HepG2 (cell line): ENCODE measurements at regions not wholly inside any gene's neighbourhood (a gene's known extent, or its start where the extent isn't known, plus 50 kb on each side); places are given as distances from the start of the nearest gene placed in this dataset.

Source experiments
- ATAC-seq: fragments of 200-7000 bp; cut with Tn5 transposase; 3 replicates; pipeline ENCODE4 v1.9.1; 2020; ENCODE audit warnings: mild to moderate bottlenecking, moderate library complexity
- BruUV-seq: library from RNA; stranded (reverse); fragments of 400-500 nt; replicated peaks from 2 replicates; lab custom pipeline; 2021; lab: Mats Ljungman, UMichigan
- CTCF ChIA-PET: fragments of 300-600 bp; formaldehyde crosslinking; extraction: SDS; loops from one replicate; lab custom pipeline; 2021; ENCODE audit warnings: low total read pairs, inconsistent platforms, low intra/inter-chr PET ratio; lab: Yijun Ruan, JAX
- POLR2A ChIA-PET: fragments of 350-600 bp; sonication (Branson Sonifier 250); formaldehyde crosslinking; loops from one replicate; lab custom pipeline; 2020; ENCODE audit warnings: antibody characterized with exemption, inconsistent platforms; lab: Yijun Ruan, JAX
- DNase-seq: peaks from one replicate; pipeline ENCODE4 v3.0.0-alpha.2; 2015; ENCODE audit warnings: low spot score
- FAIRE-seq: peaks from 3 replicates; lab custom pipeline; 2011; peaks lifted over from hg19 to GRCh38; lab: Jason Lieb, UNC
- H2AFZ ChIP-seq: one replicate; pipeline ENCODE4 v1.6.1; 2011; ENCODE audit warnings: low read length, inconsistent platforms
- H3K27ac ChIP-seq: fragments of 300-600 bp; 3 replicates; pipeline ENCODE4 v1.8.0; 2011; ENCODE audit warnings: mixed run types, mild to moderate bottlenecking, mixed read lengths, low read length, inconsistent platforms; ENCODE audit not compliant: insufficient read depth; ENCODE audit errors: extremely low read length
- H3K27me3 ChIP-seq, 2 experiments: fragments of 200-600 bp in 1 of 2; 2 replicates in 1 of 2; 3 replicates in 1 of 2; pipeline versions ENCODE4 v1.6.0 to v1.8.0; 2011; ENCODE audit warnings: low read length in 2 of 2, mild to moderate bottlenecking in 2 of 2, moderate library complexity in 2 of 2, inconsistent platforms in 1 of 2; ENCODE audit not compliant: insufficient read depth in 2 of 2, control insufficient read depth in 1 of 2
- H3K36me3 ChIP-seq, 2 experiments: fragments of 200-600 bp in 1 of 2; replicated peaks in 1 of 2; 2 replicates in 1 of 2; 3 replicates in 1 of 2; pipeline versions ENCODE4 v1.5.1 to v1.8.0; 2011; ENCODE audit warnings: low read length in 2 of 2, inconsistent platforms in 1 of 2; ENCODE audit not compliant: insufficient read depth in 2 of 2, control insufficient read depth in 1 of 2
- H3K4me1 ChIP-seq: 2 replicates; pipeline ENCODE4 v1.5.1; 2012; ENCODE audit warnings: low read length, inconsistent platforms; ENCODE audit not compliant: insufficient read depth
- H3K4me2 ChIP-seq: 2 replicates; pipeline ENCODE4 v1.6.0; 2011; ENCODE audit warnings: low read depth, low read length, inconsistent platforms
- H3K4me3 ChIP-seq, 3 experiments: fragments of 200-600 bp in 1 of 3; sonication (generic), shearing (Covaris generic) in 1 of 3; replicated peaks in 1 of 3; 2 replicates each; pipeline ENCODE4 v1.5.1; 2011 to 2016; ENCODE audit warnings: low read length in 3 of 3, inconsistent platforms in 2 of 3, low read depth in 2 of 3, mild to moderate bottlenecking in 2 of 3, control low read depth in 1 of 3, mixed read lengths in 1 of 3; ENCODE audit not compliant: insufficient read depth in 1 of 3
- H3K79me2 ChIP-seq: one replicate; pipeline ENCODE4 v1.6.1; 2011; ENCODE audit warnings: low read length, inconsistent platforms; ENCODE audit not compliant: insufficient read depth
- H3K9ac ChIP-seq: 2 replicates; pipeline ENCODE4 v1.6.0; 2011; ENCODE audit warnings: mild to moderate bottlenecking, low read depth, low read length, inconsistent platforms; ENCODE audit not compliant: insufficient read depth
- H3K9me3 ChIP-seq: 2 replicates; pipeline ENCODE4 v1.5.1; 2012; ENCODE audit warnings: mild to moderate bottlenecking, low read length
- H4K20me1 ChIP-seq: 2 replicates; pipeline ENCODE4 v1.6.0; 2011; ENCODE audit warnings: inconsistent platforms, mild to moderate bottlenecking, low read length, moderate library complexity; ENCODE audit not compliant: insufficient read depth
- ATF7-NPFF ChIP-seq: sonication (generic); formaldehyde crosslinking; IDR thresholded peaks from 2 replicates; pipeline ENCODE4 v1.8.1; 2023; ENCODE audit warnings: mild to moderate bottlenecking, low read depth, missing genetic modification reagents, moderate library complexity
- CHD4 ChIP-seq: fragments of 200-600 bp; sonication (generic); IDR thresholded peaks from 2 replicates; pipeline ENCODE4 v1.7.0; 2017; ENCODE audit warnings: mild to moderate bottlenecking, low read length, borderline replicate concordance
- GABPA ChIP-seq, 2 experiments: IDR thresholded peaks; 2 replicates each; pipeline ENCODE4 v1.6.1; 2011 to 2016; ENCODE audit warnings: low read depth in 2 of 2, low read length in 1 of 2, missing biosample characterization in 1 of 2, missing genetic modification characterization in 1 of 2
- HMGA1 ChIP-seq: sonication (generic); formaldehyde crosslinking; conservative IDR thresholded peaks from 2 replicates; pipeline ENCODE4 v1.4.0; 2020; ENCODE audit warnings: missing genetic modification reagents
- U2AF1 ChIP-seq: fragments of 200-400 bp; formaldehyde crosslinking; optimal IDR thresholded peaks from 2 replicates; pipeline ENCODE3; 2017; ENCODE audit warnings: mild to moderate bottlenecking, low read depth, low read length
- ZNF512 ChIP-seq: sonication (generic); formaldehyde crosslinking; IDR thresholded peaks from 2 replicates; pipeline ENCODE4 v1.4.0; 2020; ENCODE audit warnings: mild to moderate bottlenecking, missing genetic modification reagents
- ZNF530 ChIP-seq: sonication (generic); formaldehyde crosslinking; IDR thresholded peaks from 2 replicates; pipeline ENCODE4 v1.5.0; 2020; ENCODE audit warnings: low read depth, mild to moderate bottlenecking, missing genetic modification reagents
- WGBS: methylation state at CpG from one replicate; pipeline ENCODE4 v1.1.6; 2017; ENCODE audit warnings: low lambda C conversion rate; 5-methylcytosine and 5-hydroxymethylcytosine counted together
- in situ Hi-C: cut with HindIII; loops from 2 replicates; pipeline ENCODE4 v1.10.0; 2017; ENCODE audit warnings: low pct_unique_long_range_greater_than_20kb; ENCODE audit not compliant: extremely low pct_ligation_motif_present
- intact Hi-C: fragments of 100-400 bp; cut with micrococcal nuclease; formaldehyde crosslinking; loops from one replicate; pipeline ENCODE4 v1.10.0; 2022; ENCODE audit not compliant: unreplicated experiment

- TF ChIP-seq ATF7-NPFF (CRISPR knock-in tag) (no peak), HMGA1 (CRISPR knock-in tag) (no peak), ZNF512 (CRISPR knock-in tag) (no peak), U2AF1 (no peak)
These were observed 98.4 kb upstream of the FZD10 start (continued) for GRCh38 chr12:130063866-130064265.

- Histone ChIP-seq H3K4me2 (no peak overlapping the region), H2AFZ (no peak overlapping the region), H4K20me1 (no peaks in the 10 kb centered on the region), H3K27ac (no peak overlapping the region), H3K36me3 (no peaks in the 10 kb centered on the region), H3K79me2 (no peaks in the 10 kb centered on the region), H3K27me3 (peaks cover 1 to 2% of the 10 kb centered on the region in 2 experiments; a peak in 3 of 5 replicates), H3K4me3 (no peak overlapping the region), H3K4me1 (no peaks in the 10 kb centered on the region), H3K9ac (no peak overlapping the region), H3K9me3 (no peaks in the 10 kb centered on the region; the same call in 1 of the 2 replicates)
- WGBS, result 15% methylated on average over 4 of the region's 4 CpGs
- FAIRE-seq, result no peak
- no TSS peak for BruUV-seq
- in situ Hi-C loops (no loop called here), intact Hi-C loops (no loop called here)
- no peak for TF ChIP-seq GABPA (IDR thresholded peaks at IDR 0.05; ENCODE audit: low read depth, low read length)
- TF ChIP-seq GABPA (CRISPR knock-in tag; IDR thresholded peaks at IDR 0.05; ENCODE audit: low read depth), result no peak
- TF ChIP-seq ZNF530 (CRISPR knock-in tag), result no peak
- no peak for TF ChIP-seq CHD4
- no peak for ATAC-seq
- no peak for DNase-seq
- ChIA-PET POLR2A (no interaction called here), CTCF (no interaction called here)
These were observed 97.3 kb upstream of the FZD10 start for GRCh38 chr12:130064999-130065398.
